ENCODE measurements at regions not wholly inside any gene's neighbourhood (a gene's known extent, or its start where the extent isn't known, plus 50 kb on each side); places are given as distances from the start of the nearest gene placed in this dataset.

DNA sequence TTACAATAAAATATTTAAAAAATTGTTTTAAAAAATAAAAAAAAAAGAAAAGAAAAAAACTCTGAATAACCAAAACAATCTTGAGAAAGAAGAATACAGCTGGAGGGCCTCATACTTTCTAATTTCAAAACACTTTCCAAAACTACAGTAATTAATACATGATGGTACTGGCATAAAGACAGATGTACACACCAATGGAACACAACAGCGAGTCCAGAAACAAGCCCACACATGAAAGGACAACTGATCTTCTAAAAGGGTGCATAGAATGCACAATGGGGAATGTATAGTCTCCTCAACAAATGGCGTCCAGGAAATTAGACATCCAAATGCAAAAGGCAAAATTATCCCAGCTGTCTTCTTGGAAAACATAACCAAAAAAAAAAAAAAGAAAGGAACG, 99.6 kb downstream of the LURAP1L start:
- TF ChIP-seq, protein P1, sequence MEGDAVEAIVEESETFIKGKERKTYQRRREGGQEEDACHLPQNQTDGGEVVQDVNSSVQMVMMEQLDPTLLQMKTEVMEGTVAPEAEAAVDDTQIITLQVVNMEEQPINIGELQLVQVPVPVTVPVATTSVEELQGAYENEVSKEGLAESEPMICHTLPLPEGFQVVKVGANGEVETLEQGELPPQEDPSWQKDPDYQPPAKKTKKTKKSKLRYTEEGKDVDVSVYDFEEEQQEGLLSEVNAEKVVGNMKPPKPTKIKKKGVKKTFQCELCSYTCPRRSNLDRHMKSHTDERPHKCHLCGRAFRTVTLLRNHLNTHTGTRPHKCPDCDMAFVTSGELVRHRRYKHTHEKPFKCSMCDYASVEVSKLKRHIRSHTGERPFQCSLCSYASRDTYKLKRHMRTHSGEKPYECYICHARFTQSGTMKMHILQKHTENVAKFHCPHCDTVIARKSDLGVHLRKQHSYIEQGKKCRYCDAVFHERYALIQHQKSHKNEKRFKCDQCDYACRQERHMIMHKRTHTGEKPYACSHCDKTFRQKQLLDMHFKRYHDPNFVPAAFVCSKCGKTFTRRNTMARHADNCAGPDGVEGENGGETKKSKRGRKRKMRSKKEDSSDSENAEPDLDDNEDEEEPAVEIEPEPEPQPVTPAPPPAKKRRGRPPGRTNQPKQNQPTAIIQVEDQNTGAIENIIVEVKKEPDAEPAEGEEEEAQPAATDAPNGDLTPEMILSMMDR (IDR thresholded peaks at IDR 0.05; ENCODE audit: low read depth, low read length) = no peak

DNA sequence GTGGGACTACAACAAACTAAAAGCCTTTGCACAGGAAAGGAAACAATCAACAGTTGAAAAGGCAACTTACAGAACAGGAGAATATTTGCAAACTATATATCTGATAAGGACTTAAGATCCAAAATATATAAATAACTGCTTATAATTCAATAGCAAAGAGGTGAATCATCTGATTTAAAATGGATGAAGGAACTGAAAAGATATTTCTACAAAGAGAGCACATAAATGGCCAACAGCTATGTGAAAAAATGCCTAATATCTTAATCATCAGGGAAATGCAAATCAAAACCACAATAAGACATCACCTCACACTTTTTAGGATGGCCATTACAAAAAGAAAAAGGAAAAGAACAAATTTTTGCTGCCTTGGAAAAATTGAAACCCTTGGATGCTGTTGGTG, 100.4 kb downstream of the LURAP1L start:
- TF ChIP-seq, protein P1 (IDR thresholded peaks at IDR 0.05; ENCODE audit: low read depth, low read length) = no peak
- no peak overlapping the region for H3K4me3 ChIP-seq (ENCODE audit: low read depth, low read length)

More for the DNA sequence above, 99.6 kb downstream of the LURAP1L start:
- H3K4me3 ChIP-seq (ENCODE audit: low read depth, low read length) = no peak overlapping the region

DNA sequence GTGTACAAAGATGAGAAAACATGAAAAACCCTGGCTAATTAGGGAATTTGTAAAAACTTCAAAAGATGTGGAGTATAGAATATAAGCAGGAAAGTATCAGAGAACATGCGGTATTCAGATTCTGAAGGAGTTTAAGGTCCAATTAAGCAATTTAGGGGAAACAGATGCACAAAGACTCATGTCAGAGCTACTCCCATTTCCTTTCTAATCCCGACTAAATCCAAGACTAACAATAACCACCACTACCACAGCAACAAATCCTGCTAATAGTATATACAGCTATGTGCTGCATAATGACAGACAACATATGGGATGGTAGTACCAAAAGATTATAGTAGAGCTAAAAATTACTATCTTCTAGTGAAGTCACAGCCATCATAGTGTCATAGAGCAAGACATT, 102.1 kb downstream of the LURAP1L start:
- TF ChIP-seq, protein P1 (IDR thresholded peaks at IDR 0.05; ENCODE audit: low read depth, low read length) = no peak
- no peak overlapping the region for H3K4me3 ChIP-seq (ENCODE audit: low read depth, low read length)

DNA sequence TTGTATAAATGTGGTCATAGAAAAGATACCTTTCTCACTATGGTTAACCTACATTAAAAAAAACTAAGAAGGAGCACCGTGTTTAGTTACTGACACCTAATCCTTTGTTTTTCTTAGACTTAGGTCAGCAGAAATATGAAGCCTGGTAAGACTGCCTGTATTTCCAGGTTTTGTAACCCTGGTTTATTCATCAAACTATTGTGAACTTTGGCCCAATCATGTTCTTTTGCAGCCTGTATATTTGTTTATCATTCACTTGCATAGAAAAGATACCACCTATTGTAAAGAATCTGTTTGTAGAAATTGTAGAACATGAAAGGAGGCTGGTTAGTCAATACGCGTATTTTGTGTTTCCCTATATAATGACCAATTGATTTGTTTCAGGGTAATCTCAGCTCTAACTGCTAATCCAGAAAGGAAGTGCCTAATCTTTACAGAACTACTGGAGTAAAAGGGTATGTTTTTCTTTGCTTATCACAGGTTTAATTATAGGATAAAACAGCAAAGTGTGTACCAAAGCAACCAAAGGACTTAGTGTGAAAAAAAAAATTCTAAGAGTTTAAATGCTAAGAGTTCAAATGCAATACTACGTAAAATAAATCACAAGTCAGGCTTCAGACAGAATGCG, 103.6 kb downstream of the LURAP1L start:
- TF ChIP-seq, protein P1 (IDR thresholded peaks at IDR 0.05; ENCODE audit: low read depth, low read length) = no peak
- no peak overlapping the region for H3K4me3 ChIP-seq (ENCODE audit: low read depth, low read length)

DNA sequence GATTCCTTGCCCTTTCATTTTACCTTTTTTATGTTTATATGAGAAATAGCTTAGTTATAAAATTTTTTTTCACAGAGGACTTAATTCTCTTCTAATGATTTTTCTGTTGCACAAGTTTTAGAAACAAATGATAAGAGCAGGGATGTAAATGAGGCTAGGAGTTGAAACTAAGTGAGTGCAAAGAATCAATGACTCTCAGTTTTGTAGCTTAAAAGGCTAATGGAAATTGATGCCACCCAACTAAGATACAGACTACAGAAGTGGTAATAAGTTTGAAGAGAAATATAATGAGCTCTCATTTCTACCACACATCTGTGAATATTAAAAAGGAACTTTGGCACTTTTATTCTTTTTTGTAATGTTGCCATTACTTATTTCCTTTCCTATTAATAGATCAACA, 105.1 kb downstream of the LURAP1L start:
- TF ChIP-seq, protein P1 (IDR thresholded peaks at IDR 0.05; ENCODE audit: low read depth, low read length) = no peak
- H3K4me3 ChIP-seq (ENCODE audit: low read depth, low read length) = no peak overlapping the region

DNA sequence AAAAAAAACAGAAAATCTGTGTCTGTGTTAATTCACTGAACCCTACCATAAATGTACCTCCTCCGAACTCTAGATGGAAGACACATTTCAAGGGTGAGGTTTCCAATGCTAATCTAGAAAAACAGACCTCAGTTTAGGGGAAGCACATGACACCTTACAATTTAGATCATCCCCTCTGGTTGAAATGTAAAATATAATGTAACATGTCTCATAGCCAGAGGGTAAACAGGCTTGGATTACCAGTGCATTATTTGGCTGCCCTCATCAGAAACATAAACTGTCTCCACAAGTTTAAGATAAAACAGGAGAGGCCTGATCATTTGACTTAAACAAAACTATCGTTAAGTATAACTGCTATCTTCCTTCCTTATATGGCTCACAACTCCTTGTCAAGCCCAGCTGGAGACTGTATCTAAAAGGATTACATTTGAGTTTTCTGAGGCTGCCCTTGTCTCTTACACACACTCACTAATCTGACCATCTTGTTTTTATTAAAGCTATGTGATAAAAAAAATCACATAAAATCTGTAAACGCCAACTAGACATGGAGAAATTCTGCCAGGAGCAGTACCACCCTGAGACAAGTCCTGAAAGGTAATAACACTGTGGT, 105.7 kb downstream of the LURAP1L start:
- TF ChIP-seq, protein P1 (IDR thresholded peaks at IDR 0.05; ENCODE audit: low read depth, low read length) = no peak
- no peak overlapping the region for H3K4me3 ChIP-seq (ENCODE audit: low read depth, low read length)

DNA sequence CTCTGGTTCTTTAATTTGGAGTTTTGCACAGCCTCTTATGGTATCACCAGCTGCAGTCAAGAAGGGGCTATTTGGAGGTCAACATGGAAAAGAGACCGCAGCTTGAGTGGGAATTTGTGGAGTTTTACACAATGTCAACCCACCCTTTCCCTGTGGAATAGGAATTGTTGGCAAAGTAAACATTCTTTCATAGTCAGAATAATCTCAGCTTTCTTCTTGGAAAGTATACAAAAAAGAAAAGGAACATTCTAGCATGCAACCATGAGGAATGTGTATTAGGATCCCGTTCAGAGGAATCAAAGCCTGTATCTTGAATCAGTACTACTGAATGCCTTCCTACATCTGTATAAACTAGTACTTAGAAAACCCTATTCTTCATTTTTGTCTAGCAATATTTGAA, 107.6 kb downstream of the LURAP1L start:
- H3K4me3 ChIP-seq (ENCODE audit: low read depth, low read length) = no peak overlapping the region
- TF ChIP-seq, protein P1 (IDR thresholded peaks at IDR 0.05; ENCODE audit: low read depth, low read length) = no peak
